ENCODE measurements at regions not wholly inside any gene's neighbourhood (a gene's known extent, or its start where the extent isn't known, plus 50 kb on each side); places are given as distances from the start of the nearest gene placed in this dataset.
"Not testable (repeated sequence)": the region's sequence is repeated elsewhere in the genome, so short reads cannot be mapped to it uniquely, and the experiment has no call there.

GRCh38 chr15:88995449-88995848 lies 82.3 kb upstream of the MFGE8 start:
- DNase-seq = no peak

- DNase-seq = no peak
Observed at GRCh38 chr15:88997531-88997930, 84.4 kb upstream of the MFGE8 start.

DNA sequence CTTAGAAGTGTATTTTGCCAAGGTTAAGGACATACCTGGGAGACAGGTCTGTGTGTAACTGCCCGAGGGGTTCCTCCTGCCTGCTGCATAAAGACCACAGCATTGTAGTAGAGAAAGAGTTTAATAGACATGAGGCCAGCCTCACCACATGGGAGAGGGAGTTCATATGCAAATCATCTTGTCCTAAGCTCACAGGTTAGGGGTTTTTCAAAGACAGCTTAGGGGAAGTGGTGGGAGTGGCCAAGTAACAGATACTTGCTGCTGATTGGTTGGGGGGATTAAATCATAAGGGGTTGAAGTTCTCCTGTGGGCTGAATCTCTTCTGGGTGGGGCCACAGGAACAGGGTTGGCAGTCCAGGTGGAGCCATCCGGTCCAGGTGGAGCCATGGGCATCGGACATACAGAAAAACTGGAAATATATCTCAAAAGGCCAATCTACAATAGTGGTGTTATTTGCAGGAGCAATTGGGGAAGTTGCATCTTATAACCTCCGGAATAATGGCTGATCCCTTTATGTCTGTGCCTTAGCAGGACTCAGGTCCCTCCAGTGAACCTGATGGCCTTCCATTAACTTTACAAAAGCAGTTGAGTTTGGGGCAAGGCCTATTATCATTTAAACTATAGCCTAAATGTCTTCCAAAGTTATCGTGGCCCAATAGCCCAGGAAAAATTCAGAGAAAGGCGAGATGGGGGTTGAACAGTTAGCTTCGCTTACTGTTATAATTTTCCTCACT lies 86.0 kb upstream of the MFGE8 start:
- no peak for DNase-seq

GRCh38 chr15:89001708-89002275 lies 86.5 kb upstream of the ABHD2 start:
- not testable (repeated sequence) for DNase-seq

DNA sequence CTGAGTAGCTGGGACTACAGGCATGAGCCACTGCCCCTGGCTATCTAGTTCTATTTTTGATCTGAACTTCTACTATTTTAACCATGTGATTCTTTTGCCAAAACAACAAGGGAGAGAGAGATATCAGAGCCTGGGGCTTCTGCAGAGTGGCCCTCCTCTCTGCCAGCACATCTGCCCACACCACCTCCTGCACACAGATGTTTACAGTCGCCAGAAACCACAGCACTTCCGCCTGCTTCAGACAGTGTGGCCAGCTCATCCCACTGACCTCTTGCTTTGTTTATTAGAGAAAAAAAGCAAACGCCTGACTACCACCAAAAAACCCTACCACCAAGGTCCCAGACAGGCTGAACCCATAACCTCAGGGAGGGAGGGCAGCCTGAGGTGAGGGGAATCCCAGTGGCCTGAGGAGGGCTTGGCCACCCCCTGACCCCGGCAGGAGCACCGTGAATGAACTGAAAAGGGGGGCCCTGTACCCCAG lies 85.9 kb upstream of the ABHD2 start:
- peak; percentile 42 for DNase-seq

DNA sequence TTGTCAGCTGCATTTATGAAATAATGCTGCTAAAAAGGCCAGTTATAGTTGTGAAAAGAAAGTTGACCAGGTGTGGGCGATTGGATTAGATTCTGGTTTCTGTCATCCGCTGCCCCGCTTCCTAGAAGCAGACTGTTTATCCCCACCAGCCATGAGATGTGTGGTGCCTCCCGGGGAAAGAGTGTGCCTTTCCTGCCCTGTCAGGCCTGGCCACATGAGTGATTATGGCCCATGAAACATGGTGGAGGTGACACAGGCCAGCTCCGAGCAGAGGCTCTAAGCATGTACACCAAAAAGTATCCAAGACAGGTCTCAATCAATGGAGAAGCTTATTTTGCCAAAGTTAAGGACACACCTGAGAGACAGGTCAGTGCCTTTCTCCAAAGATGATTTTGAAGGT lies 85.4 kb upstream of the ABHD2 start:
- no peak for DNase-seq

DNA sequence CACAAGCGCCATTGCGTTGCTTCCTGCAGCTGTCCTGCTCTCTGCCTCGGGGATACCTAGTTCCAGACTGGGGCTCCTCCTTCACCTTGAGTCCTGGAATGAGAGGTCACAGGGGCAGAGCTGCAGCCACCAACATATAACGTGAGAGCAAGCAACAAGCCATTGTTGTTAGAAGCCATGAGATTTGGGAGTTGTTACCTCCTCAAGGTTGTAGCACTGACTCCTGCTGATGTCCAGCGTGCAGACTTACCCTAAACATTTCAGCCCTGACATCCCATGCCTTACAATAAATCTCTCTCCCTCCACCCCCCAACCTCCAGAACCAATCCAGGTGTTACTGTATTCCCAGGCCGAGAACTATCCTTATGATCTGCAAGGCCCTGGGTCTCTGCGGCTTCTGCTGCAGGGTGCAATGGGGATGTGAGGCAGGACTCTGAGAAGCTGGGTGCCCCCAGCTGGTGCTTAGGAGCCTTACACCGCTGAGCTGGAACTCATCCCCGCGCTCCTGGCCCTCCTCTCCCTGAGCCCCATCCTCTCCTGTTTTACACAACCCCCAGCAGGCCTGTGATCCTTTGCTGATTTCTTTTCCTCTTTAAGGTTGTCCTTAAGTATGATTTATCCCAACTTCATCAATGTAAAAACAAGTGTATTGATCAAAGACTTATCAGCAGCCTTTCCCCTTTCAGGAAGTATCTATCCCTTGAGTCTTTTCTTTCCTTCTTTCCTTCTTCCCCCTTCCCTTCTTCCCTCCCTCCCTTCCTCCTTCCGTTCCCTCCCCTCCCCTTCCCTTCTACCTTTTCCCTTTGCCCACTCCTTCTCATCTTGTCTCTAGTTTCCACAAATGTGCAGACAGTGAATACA lies 84.2 kb upstream of the ABHD2 start:
- DNase-seq = peak; percentile 62

DNA sequence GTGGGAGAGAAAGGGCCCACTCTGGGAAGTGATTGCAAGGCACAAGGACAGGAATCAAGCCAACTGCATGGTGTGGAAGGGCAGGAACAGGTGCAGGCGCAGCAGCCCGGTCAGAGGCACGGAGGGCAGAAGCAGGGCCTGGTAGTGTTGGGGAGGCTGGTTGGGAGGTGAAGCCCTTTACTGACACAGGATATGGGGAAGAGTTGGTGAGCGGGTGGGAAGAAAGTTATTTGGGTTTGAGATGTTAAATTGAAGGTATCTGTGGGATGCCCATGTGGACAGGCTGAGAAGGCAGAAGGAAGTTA lies 83.6 kb upstream of the ABHD2 start:
- DNase-seq = no peak

DNA sequence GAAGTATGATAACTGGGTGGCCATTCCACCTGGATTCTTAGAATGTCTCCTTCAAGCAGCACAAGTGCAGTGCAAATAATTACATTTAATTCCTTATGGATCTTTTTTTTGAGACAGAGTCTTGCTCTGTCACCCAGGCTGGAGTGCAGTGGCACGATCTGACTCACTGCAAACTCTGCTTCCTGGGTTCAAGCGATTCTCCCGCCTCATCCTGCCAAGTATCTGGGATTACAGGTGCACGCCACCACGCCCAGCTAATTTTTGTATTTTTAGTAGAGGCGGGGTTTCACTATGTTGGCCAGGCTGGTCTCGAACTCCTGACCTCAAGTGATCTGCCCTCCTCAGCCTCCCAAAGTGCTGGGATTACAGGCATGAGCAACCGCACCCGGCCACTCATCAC lies 80.7 kb upstream of the ABHD2 start:
- not testable (repeated sequence) for DNase-seq

DNA sequence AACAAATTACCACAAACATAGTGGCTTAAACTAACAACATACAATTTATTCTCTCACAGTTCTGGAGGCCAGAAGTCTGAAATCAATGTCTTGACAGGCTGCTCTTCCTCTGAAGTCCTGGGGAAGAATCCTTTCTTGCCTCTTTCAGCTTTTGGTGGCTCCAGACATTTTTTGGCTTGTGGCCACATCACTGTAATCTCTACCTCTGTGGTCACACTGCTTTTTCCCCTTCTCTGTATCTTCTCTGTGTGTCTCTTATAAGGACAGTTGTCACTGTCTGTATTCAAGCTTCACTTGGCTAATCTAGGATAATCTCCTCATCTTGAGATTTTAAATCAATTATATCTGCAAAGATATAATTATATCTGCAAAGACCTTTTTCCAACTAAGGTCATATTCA lies 80.3 kb upstream of the ABHD2 start:
- no peak for DNase-seq

DNA sequence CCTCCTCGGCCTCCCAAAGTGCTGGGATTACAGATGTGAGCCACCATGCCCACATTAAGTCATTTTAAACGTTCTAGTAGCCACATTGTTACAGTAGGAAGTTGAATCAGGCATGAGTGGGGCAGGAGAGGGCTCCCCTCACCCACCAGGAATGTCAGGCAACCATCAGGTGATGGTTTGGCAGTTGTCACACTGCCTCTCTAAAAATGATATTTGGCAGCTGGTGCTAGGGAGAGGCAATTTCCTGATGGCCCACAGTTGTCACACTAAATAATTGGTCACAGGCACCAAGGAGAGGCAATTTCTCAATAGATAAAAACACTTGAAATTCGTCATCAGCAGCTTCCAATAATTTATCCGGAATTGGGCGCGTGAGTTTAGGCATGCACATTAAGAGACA lies 79.2 kb upstream of the ABHD2 start:
- DNase-seq = no peak

GRCh38 chr15:89015412-89016097 lies 72.7 kb upstream of the ABHD2 start:
- no peak for DNase-seq

DNA sequence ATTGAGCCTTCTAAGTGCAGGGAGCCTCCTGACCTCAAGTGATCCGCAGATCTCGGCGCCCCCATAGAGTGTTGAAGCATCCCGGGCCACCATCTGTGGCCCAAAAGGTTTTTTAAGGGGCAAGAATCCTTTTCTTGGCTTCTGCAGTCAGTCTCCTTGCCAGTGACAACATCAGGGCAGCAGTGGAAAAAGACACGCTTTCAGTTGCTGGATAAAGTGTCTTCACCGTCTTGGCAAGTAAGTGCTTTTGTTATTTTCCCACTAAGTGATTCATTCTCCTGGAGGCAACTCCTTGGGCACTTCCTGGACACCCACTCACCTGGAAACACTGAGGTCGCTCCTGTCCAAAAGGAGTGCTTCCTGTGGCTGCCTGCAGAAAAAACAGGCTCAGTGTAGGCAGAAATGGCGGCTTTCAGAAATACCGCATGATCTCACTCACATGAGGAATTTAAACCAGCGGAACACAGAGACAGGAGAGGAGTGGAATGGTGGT lies 71.7 kb upstream of the ABHD2 start:
- DNase-seq = no peak

DNA sequence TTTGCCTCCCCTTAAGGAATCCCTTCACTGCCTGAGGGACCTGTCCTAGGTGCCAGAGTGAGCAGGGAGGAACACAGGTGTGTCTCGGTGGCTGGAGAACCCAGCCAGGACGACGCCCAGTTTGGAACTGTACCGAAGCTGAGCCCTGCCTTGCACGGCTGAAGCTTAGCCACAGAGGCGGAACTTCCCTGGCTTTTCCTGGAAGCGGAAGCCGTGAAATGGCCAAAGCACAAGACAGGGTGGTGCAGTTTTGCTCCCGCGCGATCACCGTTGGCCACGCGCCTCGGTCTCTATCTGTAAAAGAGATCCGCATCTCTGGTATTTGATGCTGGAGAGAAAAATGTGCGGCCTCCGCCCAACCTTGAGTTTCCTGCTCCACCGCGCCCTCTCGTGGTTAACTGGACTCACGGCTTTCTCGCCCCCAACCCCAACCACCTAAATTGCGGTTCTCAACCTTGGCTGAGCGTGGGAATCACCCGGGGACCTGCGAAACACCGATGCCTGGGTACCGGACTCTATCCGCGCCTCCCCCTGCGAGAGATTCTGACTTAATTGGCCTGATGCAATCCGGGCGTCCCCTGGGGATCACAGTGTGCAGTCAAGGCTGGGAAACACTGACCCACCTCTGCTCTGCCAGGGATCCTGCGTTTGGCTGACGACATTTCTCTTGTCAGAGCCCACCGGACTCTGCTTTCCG lies 70.7 kb upstream of the ABHD2 start:
- peak; percentile 80 for DNase-seq

- DNase-seq = peak; percentile 69
Observed at GRCh38 chr15:89018207-89018606, 70.0 kb upstream of the ABHD2 start.

GRCh38 chr15:89019436-89019835 lies 68.8 kb upstream of the ABHD2 start:
- no peak for DNase-seq

- DNase-seq = no peak
Observed at GRCh38 chr15:89021224-89021623, 67.0 kb upstream of the ABHD2 start.

- not testable (repeated sequence) for DNase-seq
Observed at GRCh38 chr15:89021886-89022285, 66.4 kb upstream of the ABHD2 start.

- peak; percentile 31 for DNase-seq
Observed at GRCh38 chr15:89023311-89023961, 64.8 kb upstream of the ABHD2 start.

GRCh38 chr15:89024418-89024817 lies 63.8 kb upstream of the ABHD2 start:
- DNase-seq = no peak

GRCh38 chr15:89026167-89026566 lies 62.1 kb upstream of the ABHD2 start:
- no peak for DNase-seq

DNA sequence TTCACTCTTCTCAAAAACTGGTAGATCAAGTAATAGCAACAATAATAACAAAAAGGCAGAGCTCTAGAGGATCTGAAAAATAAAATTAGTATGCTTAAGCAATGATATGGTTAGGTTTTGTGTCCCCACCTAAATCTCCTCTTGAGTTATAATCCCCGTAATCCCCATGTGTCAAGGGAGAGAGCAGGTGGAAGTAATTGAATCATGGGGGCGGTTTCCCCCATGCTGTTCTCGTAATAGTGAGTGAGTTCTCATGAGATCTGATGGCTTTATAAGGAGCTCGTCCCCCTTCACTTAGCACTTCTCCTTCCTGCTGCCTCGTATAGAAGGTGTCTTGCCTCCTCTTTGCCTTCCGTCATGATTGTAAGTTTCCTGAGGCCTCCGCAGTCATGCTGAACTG lies 60.2 kb upstream of the ABHD2 start:
- DNase-seq = no peak
